Common myeloid progenitor, CD34-positive (primary cell): ENCODE measurements at regions not wholly inside any gene's neighbourhood (a gene's known extent, or its start where the extent isn't known, plus 50 kb on each side); places are given as distances from the start of the nearest gene placed in this dataset.

Source experiments
- CTCF ChIA-PET: fragments of 350-600 bp; sonication (Branson Sonifier 250); formaldehyde crosslinking; loops from one replicate; lab custom pipeline; 2021; ENCODE audit warnings: antibody characterized with exemption; lab: Charles Lee
- POLR2A ChIA-PET: fragments of 350-600 bp; sonication (Branson Sonifier 250); formaldehyde crosslinking; loops from one replicate; lab custom pipeline; 2021; ENCODE audit warnings: antibody characterized with exemption; lab: Charles Lee
- DNase-seq, 3 donors: peaks; one replicate each; pipeline versions ENCODE4 v3.0.0 to v3.0.0-alpha.2; 2013
- H3K27ac ChIP-seq, 2 experiments: 1 replicate in 1 of 2; 2 replicates in 1 of 2; pipeline ENCODE4 v1.7.0; 2013; ENCODE audit warnings: inconsistent platforms in 2 of 2, low read length in 2 of 2, mild to moderate bottlenecking in 2 of 2, low read depth in 1 of 2, moderate library complexity in 1 of 2; ENCODE audit not compliant: severe bottlenecking in 2 of 2, insufficient read depth in 1 of 2, poor library complexity in 1 of 2
- H3K27me3 ChIP-seq, 5 experiments: replicated peaks in 2 of 5; 1 replicate in 3 of 5; 2 replicates in 2 of 5; pipeline versions ENCODE4 v1.6.1 to v1.7.0; 2013; ENCODE audit warnings: low read length in 4 of 5, mild to moderate bottlenecking in 2 of 5, moderate library complexity in 2 of 5, inconsistent platforms in 1 of 5; ENCODE audit not compliant: insufficient read depth in 5 of 5, control insufficient read depth in 4 of 5
- H3K36me3 ChIP-seq, 4 experiments: 1 replicate in 2 of 4; 2 replicates in 2 of 4; pipeline versions ENCODE4 v1.6.1 to v1.7.0; 2013; ENCODE audit warnings: low read length in 3 of 4, control low read depth in 1 of 4, mild to moderate bottlenecking in 1 of 4; ENCODE audit not compliant: control insufficient read depth in 4 of 4, insufficient read depth in 4 of 4
- H3K4me1 ChIP-seq, 4 experiments: 1 replicate in 3 of 4; 2 replicates in 1 of 4; pipeline versions ENCODE4 v1.6.1 to v1.7.1; 2013; ENCODE audit warnings: low read length in 3 of 4, mild to moderate bottlenecking in 3 of 4, control low read depth in 1 of 4, inconsistent platforms in 1 of 4, moderate library complexity in 1 of 4; ENCODE audit not compliant: control insufficient read depth in 4 of 4, insufficient read depth in 4 of 4; ENCODE audit errors: control extremely low read depth in 1 of 4
- H3K4me3 ChIP-seq, 7 experiments: 1 replicate in 4 of 7; 2 replicates in 3 of 7; pipeline versions ENCODE4 v1.5.1 to v1.7.0; 2013; ENCODE audit warnings: mild to moderate bottlenecking in 7 of 7, low read length in 6 of 7, moderate library complexity in 6 of 7, inconsistent platforms in 2 of 7, low read depth in 2 of 7, control low read depth in 1 of 7; ENCODE audit not compliant: insufficient read depth in 4 of 7, control insufficient read depth in 1 of 7; ENCODE audit errors: extremely low read depth in 1 of 7
- H3K9me3 ChIP-seq, 5 experiments: 1 replicate in 4 of 5; 2 replicates in 1 of 5; pipeline versions ENCODE4 v1.6.1 to v1.7.1; 2013; ENCODE audit warnings: low read length in 4 of 5, mild to moderate bottlenecking in 2 of 5, inconsistent platforms in 1 of 5, low read depth in 1 of 5, moderate library complexity in 1 of 5; ENCODE audit not compliant: control insufficient read depth in 4 of 5, insufficient read depth in 2 of 5; ENCODE audit errors: control extremely low read depth in 1 of 5
- WGBS: methylation state at CpG from one replicate; pipeline ENCODE4 v1.1.5; 2013; ENCODE audit not compliant: insufficient coverage; 5-methylcytosine and 5-hydroxymethylcytosine counted together

- CTCF ChIA-PET, result no interaction called here
- Histone ChIP-seq H3K9me3 (no peaks in the 10 kb centered on the region), H3K27me3 (no peaks in the 10 kb centered on the region), H3K4me1 (no peaks in the 10 kb centered on the region), H3K36me3 (no peaks in the 10 kb centered on the region), H3K27ac (no peak overlapping the region), H3K4me3 (no peak overlapping the region)
- no peak for DNase-seq
- POLR2A ChIA-PET, result no interaction called here
These were observed 232.9 kb upstream of the MTPN start for GRCh38 chr7:136210079-136210478.

DNA sequence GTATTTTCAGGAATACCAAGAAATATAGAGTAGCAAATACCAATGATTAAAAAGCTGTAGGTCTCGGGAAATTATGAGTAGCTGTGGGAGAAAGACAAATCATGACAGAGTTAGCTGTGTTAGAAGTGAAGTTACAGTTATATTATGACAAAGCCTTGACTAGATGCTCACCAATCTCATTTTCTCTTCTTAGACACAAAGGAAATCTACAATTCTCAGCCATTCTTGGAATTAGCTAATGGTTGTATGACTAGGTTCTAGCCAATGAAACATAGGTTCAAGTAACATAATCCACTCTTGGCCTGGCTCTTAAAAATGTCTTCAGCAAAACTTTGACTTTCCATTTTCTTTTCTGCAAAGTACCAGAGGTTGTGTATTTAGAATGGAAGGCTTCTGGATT is 228.8 kb upstream of the MTPN start:
- no peak for DNase-seq
- H3K4me1 ChIP-seq, result no peaks in the 10 kb centered on the region
- no peak overlapping the region for H3K27ac ChIP-seq
- no peaks in the 10 kb centered on the region for H3K9me3 ChIP-seq
- no peak overlapping the region for H3K4me3 ChIP-seq
- H3K27me3 ChIP-seq, result no peaks in the 10 kb centered on the region
- ChIA-PET POLR2A (no interaction called here), CTCF (no interaction called here)
- no peaks in the 10 kb centered on the region for H3K36me3 ChIP-seq
- WGBS, result no CpG with 5 or more reads among the region's 1 CpG

DNA sequence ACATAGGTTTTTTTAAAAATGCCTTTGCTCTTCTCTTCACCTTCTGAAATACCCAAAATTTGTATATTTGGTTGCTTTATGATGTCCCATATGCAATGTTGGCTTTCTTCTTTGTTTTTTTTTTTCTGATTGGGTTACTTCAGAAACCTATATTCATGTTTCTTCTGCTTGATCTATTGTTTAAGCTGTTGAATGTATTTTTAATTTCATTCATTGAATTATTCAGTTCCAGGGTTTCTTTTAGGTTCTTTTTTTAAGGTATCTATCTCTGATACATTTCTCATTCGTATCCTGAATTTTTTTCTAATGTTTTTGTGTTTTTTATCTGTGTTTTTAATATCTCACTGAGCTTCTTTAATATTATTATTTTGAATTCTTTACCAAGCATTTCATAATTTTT is 221.0 kb upstream of the MTPN start:
- no peak for DNase-seq
- ChIA-PET POLR2A (no interaction called here), CTCF (no interaction called here)
- Histone ChIP-seq H3K4me3 (no peak overlapping the region), H3K36me3 (no peaks in the 10 kb centered on the region), H3K9me3 (peaks cover 0 to 15% (median 0%) of the 10 kb centered on the region in 5 experiments), H3K4me1 (no peaks in the 10 kb centered on the region), H3K27ac (no peak overlapping the region), H3K27me3 (no peaks in the 10 kb centered on the region)
- no CpG with 5 or more reads among the region's 1 CpG for WGBS

DNA sequence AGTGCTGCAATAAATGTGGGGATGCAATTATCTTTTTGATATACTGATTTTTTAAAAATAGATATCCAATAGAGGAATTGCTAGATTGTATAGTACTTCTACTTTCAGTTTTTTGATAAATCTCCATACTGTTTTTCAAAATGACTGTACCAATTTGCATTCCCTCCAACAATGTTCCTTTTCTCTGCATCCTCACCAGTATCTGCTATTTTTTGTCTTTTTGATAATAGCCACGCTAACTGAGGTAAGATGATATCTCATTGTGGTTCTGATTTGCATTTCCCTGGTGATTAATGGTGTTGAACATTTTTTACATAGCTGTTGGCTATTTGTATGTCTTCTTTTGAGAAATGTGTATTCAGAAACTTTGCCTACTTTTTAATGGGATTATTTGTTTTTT is 217.7 kb upstream of the MTPN start:
- POLR2A ChIA-PET, result no interaction called here
- CTCF ChIA-PET, result no interaction called here
- Histone ChIP-seq H3K27ac (no peak overlapping the region), H3K9me3 (peaks cover 0 to 15% (median 0%) of the 10 kb centered on the region in 5 experiments), H3K27me3 (no peaks in the 10 kb centered on the region), H3K4me3 (no peak overlapping the region), H3K4me1 (no peaks in the 10 kb centered on the region), H3K36me3 (no peaks in the 10 kb centered on the region)
- no peak for DNase-seq
- WGBS, result no CpG with 5 or more reads among the region's 1 CpG

- H3K27me3 ChIP-seq, result no peaks in the 10 kb centered on the region
- peaks cover 0 to 11% (median 0%) of the 10 kb centered on the region in 5 experiments for H3K9me3 ChIP-seq
- whole genome bisulfite sequencing, result 97% methylated on average over 5 of the region's 6 CpGs
- H3K27ac ChIP-seq, result no peak overlapping the region
- ChIA-PET POLR2A (no interaction called here), CTCF (no interaction called here)
- no peaks in the 10 kb centered on the region for H3K36me3 ChIP-seq
- H3K4me1 ChIP-seq, result no peaks in the 10 kb centered on the region
- no peak overlapping the region for H3K4me3 ChIP-seq
- no peak for DNase-seq
These were observed 216.8 kb upstream of the MTPN start for GRCh38 chr7:136193940-136194339.

- ChIA-PET POLR2A (no interaction called here), CTCF (no interaction called here)
- Histone ChIP-seq H3K4me3 (no peak overlapping the region), H3K9me3 (no peaks in the 10 kb centered on the region), H3K4me1 (no peaks in the 10 kb centered on the region), H3K36me3 (no peaks in the 10 kb centered on the region), H3K27me3 (no peaks in the 10 kb centered on the region), H3K27ac (no peak overlapping the region)
- DNase-seq, result no peak
- 100% methylated on average over 5 of the region's 5 CpGs for WGBS
These were observed 212.4 kb upstream of the MTPN start for GRCh38 chr7:136189506-136189998.

DNA sequence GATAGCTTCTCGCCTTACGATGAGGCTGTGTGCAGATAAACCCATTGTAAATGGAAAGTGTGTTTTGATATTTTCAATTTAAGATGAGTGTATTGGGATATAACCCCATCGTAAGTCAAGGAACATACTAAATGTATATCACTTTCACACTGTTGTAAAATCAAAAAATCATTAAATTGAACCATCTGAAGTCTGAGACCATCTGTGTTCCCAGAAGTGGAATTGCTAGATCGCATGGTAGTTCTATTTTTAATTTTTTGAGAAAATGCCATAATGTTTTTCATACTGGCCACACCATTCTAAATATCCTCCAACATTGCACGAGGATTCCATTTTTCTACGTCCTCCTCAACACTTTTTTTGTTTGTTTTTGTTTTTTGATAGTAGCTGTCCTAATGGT is 209.1 kb upstream of the MTPN start:
- 80% methylated on average over 1 of the region's 6 CpGs for WGBS
- POLR2A ChIA-PET, result no interaction called here
- no peak for DNase-seq
- Histone ChIP-seq H3K4me1 (no peaks in the 10 kb centered on the region), H3K27ac (no peak overlapping the region), H3K4me3 (no peak overlapping the region), H3K9me3 (no peaks in the 10 kb centered on the region), H3K27me3 (no peaks in the 10 kb centered on the region), H3K36me3 (no peaks in the 10 kb centered on the region)
- CTCF ChIA-PET, result no interaction called here
